Activated CD8-positive, alpha-beta memory T cell treated with anti-CD3 and anti-CD28 coated beads, Interleukin-2, amount 10 ng/mL, durations not matched to agents 7 days and 5 days (primary cell): ENCODE measurements at regions not wholly inside any gene's neighbourhood (a gene's known extent, or its start where the extent isn't known, plus 50 kb on each side); places are given as distances from the start of the nearest gene placed in this dataset.

ENCODE experiments used
- ATAC-seq: fragments of 150-1000 bp; cut with Tn5 transposase; one replicate; pipeline ENCODE4 v1.10.0; 2021; ENCODE audit warnings: moderate library complexity
- CTCF ChIA-PET: fragments of 350-600 bp; sonication (Branson Sonifier 250); formaldehyde crosslinking; loops from one replicate; lab custom pipeline; 2021; ENCODE audit warnings: antibody characterized with exemption; lab: Charles Lee
- DNase-seq: peaks from one replicate; pipeline ENCODE4 v3.0.0-alpha.2; 2020
- H3K27ac Mint-ChIP-seq: one replicate; pipeline ENCODE4 v1.8.0; 2021; ENCODE audit warnings: mild to moderate bottlenecking, mixed read lengths
- H3K27me3 Mint-ChIP-seq: one replicate; pipeline ENCODE4 v1.8.0; 2021; ENCODE audit warnings: mixed read lengths
- H3K36me3 Mint-ChIP-seq: one replicate; pipeline ENCODE4 v1.8.0; 2021; ENCODE audit warnings: mild to moderate bottlenecking, mixed read lengths
- H3K4me1 Mint-ChIP-seq: one replicate; pipeline ENCODE4 v1.8.0; 2021; ENCODE audit warnings: mixed read lengths
- H3K4me3 Mint-ChIP-seq: one replicate; pipeline ENCODE4 v1.8.0; 2021; ENCODE audit warnings: mild to moderate bottlenecking, moderate library complexity, mixed read lengths
- H3K9me3 Mint-ChIP-seq: one replicate; pipeline ENCODE4 v1.8.0; 2022; ENCODE audit warnings: low read depth, mixed read lengths

- peak overlapping the region; percentile 15 for H3K4me3 Mint-ChIP-seq
- H3K4me1 Mint-ChIP-seq, result peaks cover 20% of the 10 kb centered on the region
- CTCF ChIA-PET, result interaction anchor here (0.8 to 2.5 kb wide), 9 partner anchors 14 to 107 kb away, joined by 3 to 13 read pairs (median 4); no protein-coding TSS in a partner anchor
- H3K36me3 Mint-ChIP-seq, result peaks cover 10% of the 10 kb centered on the region
- H3K27ac Mint-ChIP-seq, result peak overlapping the region; percentile 88
- DNase-seq, result peak; percentile 81
- peaks cover 5% of the 10 kb centered on the region for H3K27me3 Mint-ChIP-seq
- ATAC-seq, result peak; percentile 97
- H3K9me3 Mint-ChIP-seq, result no peaks in the 10 kb centered on the region
Observed at GRCh38 chr2:9681427-9681817, 50.6 kb upstream of the YWHAQ start.

- H3K9me3 Mint-ChIP-seq, result no peaks in the 10 kb centered on the region
- peaks cover 22% of the 10 kb centered on the region for H3K4me1 Mint-ChIP-seq
- DNase-seq, result no peak
- no peak overlapping the region for H3K4me3 Mint-ChIP-seq
- no peak for ATAC-seq
- CTCF ChIA-PET, result interaction anchor here (1.0 kb wide), 1 partner anchor 13 kb away, joined by 3 read pairs; no protein-coding TSS in a partner anchor
- H3K36me3 Mint-ChIP-seq, result peaks cover 2% of the 10 kb centered on the region
- H3K27ac Mint-ChIP-seq, result no peak overlapping the region
- peaks cover 5% of the 10 kb centered on the region for H3K27me3 Mint-ChIP-seq
Observed at GRCh38 chr2:9685637-9686036, 54.8 kb upstream of the YWHAQ start.

GRCh38 chr2:9686061-9686460 lies 55.3 kb upstream of the YWHAQ start:
- Mint-ChIP-seq H3K4me1 (peaks cover 19% of the 10 kb centered on the region), H3K27ac (no peak overlapping the region), H3K36me3 (no peaks in the 10 kb centered on the region), H3K9me3 (no peaks in the 10 kb centered on the region), H3K4me3 (no peak overlapping the region), H3K27me3 (peaks cover 5% of the 10 kb centered on the region)
- CTCF ChIA-PET, result no interaction called here
- ATAC-seq (no peak), DNase-seq (no peak)

- no peaks in the 10 kb centered on the region for H3K36me3 Mint-ChIP-seq
- no peak overlapping the region for H3K4me3 Mint-ChIP-seq
- H3K9me3 Mint-ChIP-seq, result no peaks in the 10 kb centered on the region
- ATAC-seq (no peak), DNase-seq (no peak)
- H3K27ac Mint-ChIP-seq, result no peak overlapping the region
- CTCF ChIA-PET, result interaction anchor here (0.9 to 1.2 kb wide), 2 partner anchors 27 to 110 kb away, joined by 3 read pairs; no protein-coding TSS in a partner anchor
- peaks cover 5% of the 10 kb centered on the region for H3K27me3 Mint-ChIP-seq
- H3K4me1 Mint-ChIP-seq, result peaks cover 24% of the 10 kb centered on the region
Observed at GRCh38 chr2:9690252-9690651, 59.5 kb upstream of the YWHAQ start.

- no peak overlapping the region for H3K4me3 Mint-ChIP-seq
- H3K36me3 Mint-ChIP-seq, result no peaks in the 10 kb centered on the region
- no peaks in the 10 kb centered on the region for H3K27me3 Mint-ChIP-seq
- CTCF ChIA-PET, result interaction anchor here (0.9 to 1.2 kb wide), 2 partner anchors 28 to 109 kb away, joined by 3 read pairs; no protein-coding TSS in a partner anchor
- DNase-seq (no peak), ATAC-seq (no peak)
- H3K4me1 Mint-ChIP-seq, result peaks cover 24% of the 10 kb centered on the region
- no peaks in the 10 kb centered on the region for H3K9me3 Mint-ChIP-seq
- H3K27ac Mint-ChIP-seq, result no peak overlapping the region
Observed at GRCh38 chr2:9690716-9691498, 60.1 kb upstream of the YWHAQ start.

- Mint-ChIP-seq H3K9me3 (no peaks in the 10 kb centered on the region), H3K4me3 (no peak overlapping the region), H3K27ac (peak overlapping the region; percentile 70), H3K27me3 (no peaks in the 10 kb centered on the region), H3K4me1 (peaks cover 28% of the 10 kb centered on the region), H3K36me3 (no peaks in the 10 kb centered on the region)
- DNase-seq (no peak), ATAC-seq (peak; percentile 62)
- CTCF ChIA-PET, result interaction anchor here (1.0 to 1.4 kb wide), 4 partner anchors 9 to 78 kb away, joined by 3 to 5 read pairs (median 4); no protein-coding TSS in a partner anchor
Observed at GRCh38 chr2:9692456-9693195, 61.8 kb upstream of the YWHAQ start.

GRCh38 chr2:9693196-9693491 lies 62.3 kb upstream of the YWHAQ start:
- no peak overlapping the region for H3K4me3 Mint-ChIP-seq
- peaks cover 33% of the 10 kb centered on the region for H3K4me1 Mint-ChIP-seq
- ATAC-seq, result peak; percentile 57
- no peaks in the 10 kb centered on the region for H3K27me3 Mint-ChIP-seq
- H3K36me3 Mint-ChIP-seq, result no peaks in the 10 kb centered on the region
- no peaks in the 10 kb centered on the region for H3K9me3 Mint-ChIP-seq
- CTCF ChIA-PET, result interaction anchor here (1.0 to 1.4 kb wide), 4 partner anchors 10 to 78 kb away, joined by 3 to 5 read pairs (median 4); no protein-coding TSS in a partner anchor
- H3K27ac Mint-ChIP-seq, result peak overlapping the region; percentile 70
- peak; percentile 51 for DNase-seq

GRCh38 chr2:9693646-9694045 lies 62.8 kb upstream of the YWHAQ start:
- Mint-ChIP-seq H3K27me3 (no peaks in the 10 kb centered on the region), H3K36me3 (no peaks in the 10 kb centered on the region), H3K9me3 (no peaks in the 10 kb centered on the region), H3K27ac (no peak overlapping the region), H3K4me1 (peaks cover 36% of the 10 kb centered on the region), H3K4me3 (no peak overlapping the region)
- DNase-seq (no peak), ATAC-seq (no peak)
- CTCF ChIA-PET, result interaction anchor here (1.0 to 1.3 kb wide), 2 partner anchors 10 to 64 kb away, joined by 3 to 5 read pairs; no protein-coding TSS in a partner anchor

GRCh38 chr2:9694661-9695234 lies 64.0 kb upstream of the YWHAQ start:
- CTCF ChIA-PET, result interaction anchor here (2.6 to 3.2 kb wide), 2 partner anchors 10 to 13 kb away, joined by 6 to 13 read pairs; no protein-coding TSS in a partner anchor
- no peaks in the 10 kb centered on the region for H3K36me3 Mint-ChIP-seq

GRCh38 chr2:9695941-9696340 lies 65.1 kb upstream of the YWHAQ start:
- H3K36me3 Mint-ChIP-seq, result peaks cover 2% of the 10 kb centered on the region
- peaks cover 42% of the 10 kb centered on the region for H3K4me1 Mint-ChIP-seq
- H3K27ac Mint-ChIP-seq, result no peak overlapping the region
- no peak for DNase-seq
- H3K9me3 Mint-ChIP-seq, result no peaks in the 10 kb centered on the region
- ATAC-seq, result no peak
- H3K4me3 Mint-ChIP-seq, result no peak overlapping the region
- no peaks in the 10 kb centered on the region for H3K27me3 Mint-ChIP-seq
- CTCF ChIA-PET, result interaction anchor here (2.6 to 3.2 kb wide), 2 partner anchors 12 to 14 kb away, joined by 6 to 13 read pairs; no protein-coding TSS in a partner anchor

More at GRCh38 chr2:9694661-9695234, 64.0 kb upstream of the YWHAQ start:
- no peaks in the 10 kb centered on the region for H3K9me3 Mint-ChIP-seq
- H3K4me3 Mint-ChIP-seq, result no peak overlapping the region
- no peak for ATAC-seq
- H3K27ac Mint-ChIP-seq, result no peak overlapping the region
- no peak for DNase-seq
- H3K27me3 Mint-ChIP-seq, result no peaks in the 10 kb centered on the region
- peaks cover 45% of the 10 kb centered on the region for H3K4me1 Mint-ChIP-seq

GRCh38 chr2:9696731-9697130 lies 65.9 kb upstream of the YWHAQ start:
- Mint-ChIP-seq H3K9me3 (no peaks in the 10 kb centered on the region), H3K36me3 (peaks cover 6% of the 10 kb centered on the region), H3K4me1 (peaks cover 44% of the 10 kb centered on the region), H3K27me3 (no peaks in the 10 kb centered on the region), H3K4me3 (no peak overlapping the region), H3K27ac (no peak overlapping the region)
- DNase-seq (no peak), ATAC-seq (no peak)
- CTCF ChIA-PET, result interaction anchor here (0.6 to 3.2 kb wide), 3 partner anchors 12 to 141 kb away, joined by 3 to 13 read pairs (median 6); partner anchors contain the start of gene ADAM17

GRCh38 chr2:9697909-9698308 lies 67.1 kb upstream of the YWHAQ start:
- peak overlapping the region; percentile 6 for H3K27ac Mint-ChIP-seq
- H3K36me3 Mint-ChIP-seq, result peaks cover 9% of the 10 kb centered on the region
- H3K27me3 Mint-ChIP-seq, result no peaks in the 10 kb centered on the region
- ATAC-seq (peak; percentile 41), DNase-seq (peak; percentile 63)
- CTCF ChIA-PET, result interaction anchor here (1.6 kb wide), 1 partner anchor 16 kb away, joined by 3 read pairs; no protein-coding TSS in a partner anchor
- H3K4me3 Mint-ChIP-seq, result no peak overlapping the region
- peaks cover 4% of the 10 kb centered on the region for H3K9me3 Mint-ChIP-seq
- peaks cover 43% of the 10 kb centered on the region for H3K4me1 Mint-ChIP-seq
